ENCODE measurements at regions not wholly inside any gene's neighbourhood (a gene's known extent, or its start where the extent isn't known, plus 50 kb on each side); places are given as distances from the start of the nearest gene placed in this dataset.

DNA sequence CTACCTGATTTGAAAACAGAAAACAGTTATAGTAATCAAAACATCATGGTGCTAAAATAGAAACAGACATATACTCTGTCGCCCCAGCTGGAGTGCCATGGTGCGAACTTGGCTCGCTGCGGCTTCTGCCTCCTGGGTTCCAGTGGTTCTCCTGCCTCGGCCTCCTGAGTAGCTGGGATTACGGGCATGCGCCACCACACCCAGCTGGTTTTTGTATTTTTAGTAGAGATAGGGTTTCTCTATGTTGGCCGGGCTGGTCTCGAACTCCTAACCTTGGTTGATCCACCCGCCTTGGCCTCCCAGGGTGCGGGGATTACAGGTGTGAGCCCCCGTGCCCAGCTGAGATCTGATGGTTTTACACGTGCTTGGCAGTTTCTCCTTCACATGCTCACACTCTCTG is 495.9 kb downstream of the ANXA1 start:
- H3K4me3 ChIP-seq: no peak overlapping the region
- no peak for ATAC-seq
- no peak overlapping the region for H3K27ac ChIP-seq
- intact Hi-C loops (cut with DNase I): no loop called here
- no peaks in the 10 kb centered on the region for H3K36me3 ChIP-seq
- H3K27me3 ChIP-seq (ENCODE audit: low read depth): no peaks in the 10 kb centered on the region
- DNase-seq: no peak
- H3K4me1 ChIP-seq: no peaks in the 10 kb centered on the region
- TF ChIP-seq, protein P1, sequence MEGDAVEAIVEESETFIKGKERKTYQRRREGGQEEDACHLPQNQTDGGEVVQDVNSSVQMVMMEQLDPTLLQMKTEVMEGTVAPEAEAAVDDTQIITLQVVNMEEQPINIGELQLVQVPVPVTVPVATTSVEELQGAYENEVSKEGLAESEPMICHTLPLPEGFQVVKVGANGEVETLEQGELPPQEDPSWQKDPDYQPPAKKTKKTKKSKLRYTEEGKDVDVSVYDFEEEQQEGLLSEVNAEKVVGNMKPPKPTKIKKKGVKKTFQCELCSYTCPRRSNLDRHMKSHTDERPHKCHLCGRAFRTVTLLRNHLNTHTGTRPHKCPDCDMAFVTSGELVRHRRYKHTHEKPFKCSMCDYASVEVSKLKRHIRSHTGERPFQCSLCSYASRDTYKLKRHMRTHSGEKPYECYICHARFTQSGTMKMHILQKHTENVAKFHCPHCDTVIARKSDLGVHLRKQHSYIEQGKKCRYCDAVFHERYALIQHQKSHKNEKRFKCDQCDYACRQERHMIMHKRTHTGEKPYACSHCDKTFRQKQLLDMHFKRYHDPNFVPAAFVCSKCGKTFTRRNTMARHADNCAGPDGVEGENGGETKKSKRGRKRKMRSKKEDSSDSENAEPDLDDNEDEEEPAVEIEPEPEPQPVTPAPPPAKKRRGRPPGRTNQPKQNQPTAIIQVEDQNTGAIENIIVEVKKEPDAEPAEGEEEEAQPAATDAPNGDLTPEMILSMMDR (IDR thresholded peaks at IDR 0.05): no peak
- no peaks in the 10 kb centered on the region for H3K9me3 ChIP-seq

DNA sequence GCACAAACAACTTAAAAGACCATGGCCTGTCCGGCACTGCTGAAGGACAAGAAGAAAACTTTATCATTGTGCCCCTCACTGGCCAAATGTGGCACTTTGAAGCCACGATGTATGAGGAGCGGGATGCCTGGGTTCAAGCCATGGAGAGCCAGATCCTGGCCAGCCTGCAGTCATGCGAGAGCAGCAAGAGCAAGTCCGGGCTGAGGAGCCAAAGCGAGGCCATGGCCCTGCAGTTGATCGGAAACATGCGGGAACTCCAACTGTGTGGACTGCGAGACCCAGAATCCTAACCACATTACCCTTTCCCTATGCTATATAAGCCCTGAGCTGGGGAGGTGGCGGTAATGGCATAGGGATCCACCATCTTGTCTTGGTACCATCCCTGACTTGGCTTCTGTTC is 497.9 kb downstream of the ANXA1 start:
- H3K27ac ChIP-seq: no peak overlapping the region
- H3K4me1 ChIP-seq: no peaks in the 10 kb centered on the region
- TF ChIP-seq, protein P1 (IDR thresholded peaks at IDR 0.05): no peak
- H3K36me3 ChIP-seq: no peaks in the 10 kb centered on the region
- H3K9me3 ChIP-seq: no peaks in the 10 kb centered on the region
- intact Hi-C loops (cut with DNase I): no loop called here
- H3K4me3 ChIP-seq: no peak overlapping the region
- no peak for ATAC-seq
- H3K27me3 ChIP-seq (ENCODE audit: low read depth): no peaks in the 10 kb centered on the region
- no peak for DNase-seq

DNA sequence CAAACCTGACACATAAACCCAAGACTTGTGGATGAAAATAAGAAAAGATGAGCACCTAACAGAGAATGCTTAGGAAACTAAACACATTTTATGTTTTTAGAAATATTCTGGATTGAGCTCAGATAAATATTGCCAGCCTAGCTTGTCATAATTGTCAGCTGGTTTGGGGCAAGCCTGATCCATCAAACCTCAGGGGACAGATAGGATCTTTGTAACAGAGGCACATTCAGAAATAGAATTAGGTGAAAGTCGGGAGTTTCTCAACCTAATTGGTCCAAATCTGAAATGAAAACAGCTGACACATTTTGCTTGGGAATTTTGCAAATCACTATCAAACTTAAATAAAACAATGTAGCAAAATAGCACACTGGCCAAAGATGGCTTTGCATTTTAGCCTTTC is 503.7 kb downstream of the ANXA1 start:
- ATAC-seq (no peak), DNase-seq (no peak)
- H3K9me3 ChIP-seq: no peaks in the 10 kb centered on the region
- intact Hi-C loops (cut with DNase I): no loop called here
- H3K27ac ChIP-seq: no peak overlapping the region
- no peak overlapping the region for H3K4me3 ChIP-seq
- no peaks in the 10 kb centered on the region for H3K4me1 ChIP-seq
- H3K27me3 ChIP-seq (ENCODE audit: low read depth): no peaks in the 10 kb centered on the region
- TF ChIP-seq, protein P1 (IDR thresholded peaks at IDR 0.05): no peak
- H3K36me3 ChIP-seq: no peaks in the 10 kb centered on the region

DNA sequence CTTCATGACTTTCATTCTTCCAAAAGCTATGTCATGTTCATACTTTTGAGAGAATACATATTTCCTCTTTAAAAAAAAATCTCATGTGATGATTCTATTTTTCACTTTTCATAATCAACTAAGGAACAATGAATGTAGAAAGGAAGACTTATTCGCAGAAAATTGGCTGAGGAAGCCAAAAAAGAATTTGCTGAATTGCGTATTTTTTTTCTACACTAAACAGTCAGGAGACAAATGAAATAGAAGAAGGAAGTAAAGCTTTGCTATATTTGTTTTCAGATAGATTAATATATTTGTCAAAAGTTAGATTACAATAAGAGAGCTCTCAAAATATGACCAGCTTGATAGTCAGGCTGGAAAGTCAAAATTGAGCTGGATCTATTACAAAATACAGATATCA is 504.2 kb downstream of the ANXA1 start:
- Histone ChIP-seq H3K27ac (no peak overlapping the region), H3K9me3 (no peaks in the 10 kb centered on the region), H3K36me3 (no peaks in the 10 kb centered on the region), H3K27me3 (ENCODE audit: low read depth) (no peaks in the 10 kb centered on the region), H3K4me3 (no peak overlapping the region), H3K4me1 (no peaks in the 10 kb centered on the region)
- intact Hi-C loops (cut with DNase I): no loop called here
- TF ChIP-seq, protein P1 (IDR thresholded peaks at IDR 0.05): no peak
- no peak for DNase-seq
- ATAC-seq: no peak

DNA sequence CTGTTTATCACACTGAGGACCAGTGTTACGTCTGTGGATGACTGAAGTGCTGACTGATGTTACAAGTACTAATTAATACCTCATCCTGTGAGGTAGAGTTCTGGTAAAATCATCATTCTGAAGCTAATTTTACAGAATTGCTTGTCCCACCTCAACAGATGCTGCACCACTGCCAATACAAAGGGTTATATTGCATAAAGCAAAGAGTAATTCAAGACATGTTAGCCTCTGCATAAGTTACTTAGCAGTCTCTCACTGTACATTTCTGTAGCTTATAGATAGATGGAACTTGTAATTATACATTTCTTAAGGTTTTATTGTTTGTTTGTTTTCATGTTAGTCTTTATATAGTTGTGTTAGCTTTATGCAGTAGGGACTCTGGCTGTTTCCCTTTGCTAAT is 513.6 kb downstream of the ANXA1 start:
- TF ChIP-seq, protein P1 (IDR thresholded peaks at IDR 0.05): no peak
- H3K27me3 ChIP-seq (ENCODE audit: low read depth): no peaks in the 10 kb centered on the region
- no peak for DNase-seq
- no peaks in the 10 kb centered on the region for H3K4me1 ChIP-seq
- no peak overlapping the region for H3K27ac ChIP-seq
- no peaks in the 10 kb centered on the region for H3K9me3 ChIP-seq
- intact Hi-C loops (cut with DNase I): no loop called here
- no peaks in the 10 kb centered on the region for H3K36me3 ChIP-seq
- ATAC-seq: no peak
- no peak overlapping the region for H3K4me3 ChIP-seq

DNA sequence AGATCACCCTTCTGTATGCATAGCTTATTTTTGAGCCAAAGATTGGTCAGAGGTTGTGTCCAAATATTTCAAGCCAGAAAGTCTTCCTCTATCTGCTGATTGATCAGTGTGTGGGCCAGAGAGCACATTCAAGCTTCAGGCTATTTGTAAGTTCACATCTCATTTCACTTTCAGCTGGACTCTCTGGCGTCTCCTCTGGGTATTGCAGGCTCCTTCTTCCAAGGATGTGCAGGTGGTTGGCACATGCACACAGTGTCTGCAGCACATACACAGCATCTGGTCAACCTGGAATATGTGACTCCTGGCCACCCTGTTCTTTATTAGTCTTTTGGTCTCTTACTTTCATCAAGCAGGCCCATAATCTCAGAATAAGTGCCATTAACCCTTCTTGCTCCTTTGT is 516.1 kb downstream of the ANXA1 start:
- no peak overlapping the region for H3K27ac ChIP-seq
- no peaks in the 10 kb centered on the region for H3K9me3 ChIP-seq
- intact Hi-C loops (cut with DNase I): no loop called here
- H3K36me3 ChIP-seq: no peaks in the 10 kb centered on the region
- ATAC-seq: no peak
- H3K4me3 ChIP-seq: no peak overlapping the region
- H3K4me1 ChIP-seq: no peaks in the 10 kb centered on the region
- TF ChIP-seq, protein P1 (IDR thresholded peaks at IDR 0.05): no peak
- DNase-seq: no peak
- H3K27me3 ChIP-seq (ENCODE audit: low read depth): no peaks in the 10 kb centered on the region

Data from lower lobe of right lung (tissue), 2 donors.